CD8-positive, alpha-beta memory T cell (primary cell): ENCODE measurements at regions not wholly inside any gene's neighbourhood (a gene's known extent, or its start where the extent isn't known, plus 50 kb on each side); places are given as distances from the start of the nearest gene placed in this dataset.
A peak's percentile ranks its signal among the peaks of the same experiment; 100 is the strongest.

Source experiments
- CTCF ChIA-PET: fragments of 350-600 bp; sonication (Branson Sonifier 250); formaldehyde crosslinking; loops from one replicate; lab custom pipeline; 2021; ENCODE audit warnings: antibody characterized with exemption; lab: Charles Lee
- POLR2A ChIA-PET: fragments of 350-600 bp; sonication (Branson Sonifier 250); formaldehyde crosslinking; loops from one replicate; lab custom pipeline; 2021; ENCODE audit warnings: antibody characterized with exemption; lab: Charles Lee
- DNase-seq, 5 donors: peaks; one replicate each; pipeline versions ENCODE4 v3.0.0 to v3.0.0-alpha.2; 2020 to 2022; ENCODE audit warnings: mixed read lengths in 1 of 5
- H3K27ac ChIP-seq: one replicate; pipeline ENCODE4 v1.7.0; 2013; ENCODE audit warnings: low read depth, mild to moderate bottlenecking, low read length, moderate library complexity
- H3K27me3 ChIP-seq: 2 replicates; pipeline ENCODE4 v1.7.0; 2013; ENCODE audit warnings: low read length, mild to moderate bottlenecking; ENCODE audit not compliant: insufficient read depth, poor library complexity, severe bottlenecking
- H3K36me3 ChIP-seq: 2 replicates; pipeline ENCODE4 v1.7.0; 2013; ENCODE audit warnings: mild to moderate bottlenecking, low read length, moderate library complexity; ENCODE audit not compliant: insufficient read depth
- H3K4me1 ChIP-seq: 2 replicates; pipeline ENCODE4 v1.7.0; 2013; ENCODE audit warnings: mild to moderate bottlenecking, low read length, moderate library complexity; ENCODE audit not compliant: insufficient read depth
- H3K4me3 ChIP-seq: 2 replicates; pipeline ENCODE4 v1.7.0; 2013; ENCODE audit warnings: mild to moderate bottlenecking, low read length
- H3K9me3 ChIP-seq: 2 replicates; pipeline ENCODE4 v1.7.0; 2013; ENCODE audit warnings: mild to moderate bottlenecking, low read length
- H3K27ac Mint-ChIP-seq, 8 donors: one replicate each; pipeline ENCODE4 v1.8.0; 2020 to 2021; ENCODE audit warnings: mixed read lengths in 8 of 8, mild to moderate bottlenecking in 6 of 8, inconsistent platforms in 3 of 8, moderate library complexity in 3 of 8
- H3K27me3 Mint-ChIP-seq, 2 donors: one replicate each; pipeline ENCODE4 v1.8.0; 2020 to 2021; ENCODE audit warnings: mixed read lengths in 2 of 2, mild to moderate bottlenecking in 1 of 2, moderate library complexity in 1 of 2
- H3K36me3 Mint-ChIP-seq, 3 donors: one replicate each; pipeline ENCODE4 v1.8.0; 2020 to 2021; ENCODE audit warnings: mixed read lengths in 3 of 3, inconsistent platforms in 1 of 3, mild to moderate bottlenecking in 1 of 3
- H3K4me1 Mint-ChIP-seq, 3 donors: one replicate each; pipeline ENCODE4 v1.8.0; 2020 to 2021; ENCODE audit warnings: mixed read lengths in 3 of 3, inconsistent platforms in 1 of 3, mild to moderate bottlenecking in 1 of 3
- H3K4me3 Mint-ChIP-seq, 7 donors: one replicate each; pipeline ENCODE4 v1.8.0; 2020 to 2021; ENCODE audit warnings: mixed read lengths in 7 of 7, mild to moderate bottlenecking in 6 of 7, moderate library complexity in 4 of 7, inconsistent platforms in 2 of 7
- H3K9me3 Mint-ChIP-seq, 5 donors: one replicate each; pipeline ENCODE4 v1.8.0; 2020 to 2022; ENCODE audit warnings: mixed read lengths in 5 of 5, mild to moderate bottlenecking in 3 of 5, moderate library complexity in 2 of 5, inconsistent platforms in 1 of 5

DNA sequence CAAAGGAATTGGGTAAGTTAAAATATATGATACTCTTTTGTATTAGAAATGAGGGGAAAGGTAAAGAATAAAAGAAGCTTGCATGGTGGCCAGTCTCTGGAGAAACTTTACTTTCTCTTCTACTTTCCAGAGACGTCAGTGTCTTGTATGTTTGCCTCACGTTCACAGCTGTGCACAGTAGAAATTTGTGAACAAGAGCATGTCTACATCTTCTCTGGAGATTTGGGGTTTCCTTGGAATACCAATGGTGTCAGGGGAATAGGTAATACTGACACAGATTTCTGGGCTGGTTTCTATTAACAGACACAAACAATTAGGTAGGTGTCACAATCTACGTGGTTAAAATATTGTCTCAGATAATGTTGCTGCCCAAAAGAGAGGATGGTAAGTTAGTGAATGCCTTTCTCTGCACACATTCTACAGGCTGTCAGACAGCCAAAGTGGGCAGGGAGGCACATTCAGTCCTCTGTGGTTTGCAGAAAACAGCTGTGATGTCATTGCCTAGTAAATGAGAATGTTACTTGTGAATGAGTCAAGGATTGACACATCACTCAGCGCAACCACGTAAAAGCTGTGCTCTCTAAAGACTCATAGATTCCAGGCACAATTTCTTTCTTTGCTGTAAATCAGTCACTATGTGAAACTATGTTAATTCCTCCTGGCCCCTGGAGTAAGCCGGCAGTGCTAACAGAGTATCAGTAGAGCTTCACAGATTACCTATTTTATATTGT, 397.1 kb downstream of the MAN2A1 start:
- peak in 2 of 5 donors; percentile 24 to 58 for DNase-seq
- ChIA-PET CTCF (no interaction called here), POLR2A (no interaction called here)
- H3K9me3 ChIP-seq = no peaks in the 10 kb centered on the region
- no peak overlapping the region for H3K4me3 ChIP-seq
- peak overlapping the region in 2 of 8 donors; percentile 14 to 45 for H3K27ac Mint-ChIP-seq
- no peak overlapping the region for H3K27ac ChIP-seq
- no peaks in the 10 kb centered on the region for H3K36me3 ChIP-seq
- no peaks in the 10 kb centered on the region for H3K36me3 Mint-ChIP-seq
- peaks cover 4 to 10% (median 6%) of the 10 kb centered on the region in 3 donors for H3K4me1 Mint-ChIP-seq
- H3K4me3 Mint-ChIP-seq = no peak overlapping the region
- no peaks in the 10 kb centered on the region for H3K9me3 Mint-ChIP-seq
- H3K27me3 Mint-ChIP-seq = peaks cover 0 to 5% of the 10 kb centered on the region in 2 donors
- H3K4me1 ChIP-seq = no peaks in the 10 kb centered on the region
- H3K27me3 ChIP-seq = no peaks in the 10 kb centered on the region

- Histone ChIP-seq H3K27ac (no peak overlapping the region), H3K27me3 (no peaks in the 10 kb centered on the region), H3K4me3 (no peak overlapping the region), H3K9me3 (no peaks in the 10 kb centered on the region), H3K36me3 (no peaks in the 10 kb centered on the region), H3K4me1 (no peaks in the 10 kb centered on the region)
- DNase-seq = no peak
- no peak overlapping the region for H3K27ac Mint-ChIP-seq
- no peak overlapping the region for H3K4me3 Mint-ChIP-seq
- H3K4me1 Mint-ChIP-seq = peaks cover 4 to 10% (median 6%) of the 10 kb centered on the region in 3 donors
- ChIA-PET POLR2A (no interaction called here), CTCF (no interaction called here)
- H3K27me3 Mint-ChIP-seq = peaks cover 0 to 5% of the 10 kb centered on the region in 2 donors
- H3K9me3 Mint-ChIP-seq = no peaks in the 10 kb centered on the region
- H3K36me3 Mint-ChIP-seq = no peaks in the 10 kb centered on the region
Observed at GRCh38 chr5:110087829-110088228, 398.1 kb downstream of the MAN2A1 start.

DNA sequence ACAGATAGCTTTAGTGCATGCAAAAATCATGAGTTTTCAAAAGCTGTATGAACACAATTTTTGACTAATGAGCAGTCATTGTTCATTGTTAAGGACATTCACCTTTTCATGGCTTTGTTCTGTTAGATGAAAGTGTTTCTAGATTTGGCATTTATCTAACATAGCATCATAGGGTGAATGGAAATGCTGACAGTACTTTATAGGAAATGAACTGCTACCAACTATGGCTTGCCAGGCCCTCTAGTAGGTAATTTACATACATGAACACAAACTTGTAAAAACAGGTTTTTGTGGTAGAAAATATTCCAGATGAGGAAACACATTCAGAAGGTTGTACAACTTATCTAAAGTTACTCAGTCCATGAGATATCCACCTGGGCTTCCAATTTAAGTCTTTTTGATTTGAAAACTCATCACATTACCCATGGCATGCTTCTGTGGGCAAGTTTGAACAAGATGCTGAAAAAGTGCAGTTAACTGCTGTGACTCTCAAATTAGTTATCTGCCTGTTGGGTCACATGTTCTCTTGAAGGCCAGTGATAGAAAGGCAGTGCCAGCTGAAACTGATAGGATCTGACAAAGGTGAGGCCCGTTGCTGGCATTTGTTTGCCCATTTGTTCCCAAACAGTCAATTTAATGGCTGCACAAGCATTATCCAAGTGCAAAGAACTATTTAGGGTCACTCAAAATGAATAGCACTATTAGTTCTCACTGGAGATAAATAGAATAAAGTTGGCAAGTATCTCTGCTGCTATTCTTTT, 399.1 kb downstream of the MAN2A1 start:
- CTCF ChIA-PET = no interaction called here
- H3K9me3 ChIP-seq = no peaks in the 10 kb centered on the region

GRCh38 chr5:110092955-110093785, 403.4 kb downstream of the MAN2A1 start:
- peaks cover 0 to 1% (median 0%) of the 10 kb centered on the region in 3 donors for H3K36me3 Mint-ChIP-seq
- H3K27me3 Mint-ChIP-seq = no peaks in the 10 kb centered on the region
- no peaks in the 10 kb centered on the region for H3K27me3 ChIP-seq
- H3K4me3 Mint-ChIP-seq = no peak overlapping the region
- no peak overlapping the region for H3K27ac Mint-ChIP-seq
- no peaks in the 10 kb centered on the region for H3K4me1 Mint-ChIP-seq
- no peak overlapping the region for H3K27ac ChIP-seq
- CTCF ChIA-PET = no interaction called here
- H3K4me1 ChIP-seq = peaks cover 23% of the 10 kb centered on the region
- H3K36me3 ChIP-seq = no peaks in the 10 kb centered on the region
- POLR2A ChIA-PET = no interaction called here
- no peaks in the 10 kb centered on the region for H3K9me3 ChIP-seq
- DNase-seq = no peak
- H3K9me3 Mint-ChIP-seq = no peaks in the 10 kb centered on the region
- no peak overlapping the region for H3K4me3 ChIP-seq

More for the DNA sequence above, 399.1 kb downstream of the MAN2A1 start:
- Histone ChIP-seq H3K27me3 (no peaks in the 10 kb centered on the region), H3K4me1 (no peaks in the 10 kb centered on the region), H3K36me3 (no peaks in the 10 kb centered on the region), H3K27ac (no peak overlapping the region), H3K4me3 (no peak overlapping the region)
- Mint-ChIP-seq H3K27ac (no peak overlapping the region), H3K4me1 (peaks cover 4 to 10% (median 6%) of the 10 kb centered on the region in 3 donors), H3K9me3 (no peaks in the 10 kb centered on the region), H3K4me3 (no peak overlapping the region), H3K27me3 (peaks cover 0 to 5% of the 10 kb centered on the region in 2 donors), H3K36me3 (no peaks in the 10 kb centered on the region)
- POLR2A ChIA-PET = no interaction called here
- no peak for DNase-seq

- POLR2A ChIA-PET = no interaction called here
- CTCF ChIA-PET = no interaction called here
- no peak overlapping the region for H3K4me3 Mint-ChIP-seq
- Histone ChIP-seq H3K4me1 (peaks cover 23% of the 10 kb centered on the region), H3K27me3 (no peaks in the 10 kb centered on the region), H3K9me3 (no peaks in the 10 kb centered on the region), H3K36me3 (no peaks in the 10 kb centered on the region), H3K27ac (no peak overlapping the region), H3K4me3 (no peak overlapping the region)
- H3K36me3 Mint-ChIP-seq = peaks cover 0 to 1% (median 0%) of the 10 kb centered on the region in 3 donors
- H3K27me3 Mint-ChIP-seq = no peaks in the 10 kb centered on the region
- no peak overlapping the region for H3K27ac Mint-ChIP-seq
- no peaks in the 10 kb centered on the region for H3K4me1 Mint-ChIP-seq
- no peaks in the 10 kb centered on the region for H3K9me3 Mint-ChIP-seq
- no peak for DNase-seq
Observed at GRCh38 chr5:110094109-110094508, 404.4 kb downstream of the MAN2A1 start.

DNA sequence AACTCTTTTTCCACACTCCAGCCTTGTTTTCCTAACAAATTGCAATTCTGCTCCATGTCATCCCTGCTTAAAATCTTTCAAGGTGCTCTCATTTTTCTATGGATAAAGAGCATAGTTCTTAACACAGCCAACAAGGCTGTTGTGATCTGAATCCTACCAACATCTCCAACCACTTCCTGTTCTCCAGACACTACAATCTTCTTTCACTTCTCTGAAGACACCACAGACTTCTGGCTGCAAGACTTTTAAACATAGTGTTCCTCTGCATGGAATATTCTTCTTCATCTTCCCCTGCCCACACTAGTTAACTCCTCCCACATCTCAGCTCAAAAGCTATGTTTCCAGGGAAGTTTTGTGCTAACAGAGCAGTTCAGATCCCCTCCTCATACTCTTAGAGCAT, 404.8 kb downstream of the MAN2A1 start:
- H3K27me3 Mint-ChIP-seq = no peaks in the 10 kb centered on the region
- H3K4me3 Mint-ChIP-seq = no peak overlapping the region
- H3K36me3 Mint-ChIP-seq = peaks cover 0 to 1% (median 0%) of the 10 kb centered on the region in 3 donors
- CTCF ChIA-PET = no interaction called here
- Histone ChIP-seq H3K4me1 (peaks cover 23% of the 10 kb centered on the region), H3K27ac (no peak overlapping the region), H3K4me3 (no peak overlapping the region), H3K9me3 (no peaks in the 10 kb centered on the region), H3K36me3 (no peaks in the 10 kb centered on the region), H3K27me3 (no peaks in the 10 kb centered on the region)
- POLR2A ChIA-PET = no interaction called here
- DNase-seq = no peak
- no peak overlapping the region for H3K27ac Mint-ChIP-seq
- no peaks in the 10 kb centered on the region for H3K4me1 Mint-ChIP-seq
- H3K9me3 Mint-ChIP-seq = no peaks in the 10 kb centered on the region

DNA sequence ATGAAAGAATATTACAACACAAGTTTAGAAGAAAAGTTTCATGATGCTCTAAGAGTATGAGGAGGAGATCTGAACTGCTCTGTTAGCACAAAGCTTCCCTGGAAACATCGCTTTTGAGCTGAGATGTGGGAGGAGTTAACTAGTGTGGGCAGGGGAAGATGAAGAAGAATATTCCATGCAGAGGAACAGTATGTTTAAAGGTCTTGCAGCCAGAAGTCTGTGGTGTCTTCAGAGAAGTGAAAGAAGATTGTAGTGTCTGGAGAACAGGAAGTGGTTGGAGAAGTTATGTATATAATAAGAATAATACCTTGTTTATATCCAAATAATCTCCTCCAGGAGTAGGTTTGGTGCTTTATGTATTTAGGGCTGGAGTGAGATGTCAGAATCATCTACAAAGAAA, 406.7 kb downstream of the MAN2A1 start:
- Histone ChIP-seq H3K4me3 (no peak overlapping the region), H3K36me3 (no peaks in the 10 kb centered on the region), H3K4me1 (peaks cover 23% of the 10 kb centered on the region), H3K27me3 (no peaks in the 10 kb centered on the region), H3K27ac (no peak overlapping the region), H3K9me3 (no peaks in the 10 kb centered on the region)
- H3K4me3 Mint-ChIP-seq = no peak overlapping the region
- peaks cover 0 to 1% (median 0%) of the 10 kb centered on the region in 3 donors for H3K36me3 Mint-ChIP-seq
- H3K27ac Mint-ChIP-seq = no peak overlapping the region
- no peaks in the 10 kb centered on the region for H3K9me3 Mint-ChIP-seq
- ChIA-PET POLR2A (no interaction called here), CTCF (no interaction called here)
- no peaks in the 10 kb centered on the region for H3K4me1 Mint-ChIP-seq
- DNase-seq = no peak
- peaks cover 0 to 2% of the 10 kb centered on the region in 2 donors for H3K27me3 Mint-ChIP-seq

DNA sequence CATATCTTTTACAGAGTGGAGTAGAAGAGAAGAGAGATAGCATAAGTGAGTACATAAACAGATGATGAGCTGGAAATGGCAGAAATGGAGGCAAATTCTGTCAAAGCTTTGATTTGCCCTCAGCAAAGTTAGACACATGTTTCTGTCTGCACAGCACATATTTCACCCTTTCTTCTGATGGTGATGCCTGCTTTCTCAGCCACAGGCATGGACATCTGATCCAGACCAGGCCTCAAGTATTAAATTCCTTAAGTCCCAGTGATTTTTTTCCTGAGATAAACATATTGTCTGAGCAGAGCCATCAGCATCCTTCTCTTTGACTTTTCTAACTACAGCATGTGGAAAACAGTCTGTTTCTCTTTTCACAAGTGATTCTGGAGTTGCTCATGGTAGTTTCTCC, 409.8 kb downstream of the MAN2A1 start:
- H3K4me3 Mint-ChIP-seq = no peak overlapping the region
- ChIA-PET CTCF (no interaction called here), POLR2A (no interaction called here)
- no peak for DNase-seq
- Histone ChIP-seq H3K27me3 (no peaks in the 10 kb centered on the region), H3K9me3 (no peaks in the 10 kb centered on the region), H3K27ac (no peak overlapping the region), H3K4me3 (no peak overlapping the region), H3K4me1 (peaks cover 29% of the 10 kb centered on the region), H3K36me3 (no peaks in the 10 kb centered on the region)
- H3K27me3 Mint-ChIP-seq = peaks cover 2 to 3% of the 10 kb centered on the region in 2 donors
- H3K36me3 Mint-ChIP-seq = peaks cover 0 to 1% (median 0%) of the 10 kb centered on the region in 3 donors
- no peaks in the 10 kb centered on the region for H3K9me3 Mint-ChIP-seq
- peaks cover 8 to 14% (median 11%) of the 10 kb centered on the region in 3 donors for H3K4me1 Mint-ChIP-seq
- H3K27ac Mint-ChIP-seq = no peak overlapping the region
